Stimulated activated CD8-positive, alpha-beta memory T cell treated with anti-CD3 and anti-CD28 coated beads, Interleukin-4, amount 100 ng/mL, for 24 hours (primary cell): ENCODE measurements at regions not wholly inside any gene's neighbourhood (a gene's known extent, or its start where the extent isn't known, plus 50 kb on each side); places are given as distances from the start of the nearest gene placed in this dataset.

ENCODE experiments used
- DNase-seq: peaks from one replicate; pipeline ENCODE4 v3.0.0-alpha.2; 2020; ENCODE audit warnings: low read depth

GRCh38 chr2:47315475-47315874 is 53.6 kb upstream of the EPCAM start:
- DNase-seq: no peak

GRCh38 chr2:47313728-47314127 is 55.4 kb upstream of the EPCAM start:
- DNase-seq: no peak

- DNase-seq: no peak
Measured at GRCh38 chr2:47313141-47313691, 55.9 kb upstream of the EPCAM start.

GRCh38 chr2:47312491-47312850 is 56.6 kb upstream of the EPCAM start:
- DNase-seq: no peak

- no peak for DNase-seq
Measured at GRCh38 chr2:47311764-47312490, 57.2 kb upstream of the EPCAM start.

GRCh38 chr2:47310801-47311560 is 58.1 kb upstream of the EPCAM start:
- DNase-seq: no peak

- DNase-seq: no peak
Measured at GRCh38 chr2:47309952-47310800, 58.9 kb upstream of the EPCAM start.

GRCh38 chr2:47309472-47309951 is 59.6 kb upstream of the EPCAM start:
- DNase-seq: no peak

GRCh38 chr2:47307066-47307465 is 62.0 kb upstream of the EPCAM start:
- DNase-seq: no peak

- no peak for DNase-seq
Measured at GRCh38 chr2:47304654-47305053, 64.5 kb upstream of the EPCAM start.

GRCh38 chr2:47303341-47304148 is 65.6 kb upstream of the EPCAM start:
- DNase-seq: no peak

- no peak for DNase-seq
Measured at GRCh38 chr2:47302308-47302707, 66.8 kb upstream of the EPCAM start.

GRCh38 chr2:47301731-47302130 is 67.4 kb upstream of the EPCAM start:
- no peak for DNase-seq

GRCh38 chr2:47301277-47301618 is 67.9 kb upstream of the EPCAM start:
- no peak for DNase-seq

GRCh38 chr2:47300609-47301276 is 68.4 kb upstream of the EPCAM start:
- no peak for DNase-seq

- no peak for DNase-seq
Measured at GRCh38 chr2:47300081-47300480, 69.0 kb upstream of the EPCAM start.

GRCh38 chr2:47299555-47299954 is 69.6 kb upstream of the EPCAM start:
- no peak for DNase-seq

- DNase-seq: no peak
Measured at GRCh38 chr2:47298771-47299170, 70.3 kb upstream of the EPCAM start.

- no peak for DNase-seq
Measured at GRCh38 chr2:47297767-47298425, 71.2 kb upstream of the EPCAM start.

- DNase-seq: no peak
Measured at GRCh38 chr2:47295981-47296635, 73.0 kb upstream of the EPCAM start.
